ENCODE measurements at regions not wholly inside any gene's neighbourhood (a gene's known extent, or its start where the extent isn't known, plus 50 kb on each side); places are given as distances from the start of the nearest gene placed in this dataset.

DNA sequence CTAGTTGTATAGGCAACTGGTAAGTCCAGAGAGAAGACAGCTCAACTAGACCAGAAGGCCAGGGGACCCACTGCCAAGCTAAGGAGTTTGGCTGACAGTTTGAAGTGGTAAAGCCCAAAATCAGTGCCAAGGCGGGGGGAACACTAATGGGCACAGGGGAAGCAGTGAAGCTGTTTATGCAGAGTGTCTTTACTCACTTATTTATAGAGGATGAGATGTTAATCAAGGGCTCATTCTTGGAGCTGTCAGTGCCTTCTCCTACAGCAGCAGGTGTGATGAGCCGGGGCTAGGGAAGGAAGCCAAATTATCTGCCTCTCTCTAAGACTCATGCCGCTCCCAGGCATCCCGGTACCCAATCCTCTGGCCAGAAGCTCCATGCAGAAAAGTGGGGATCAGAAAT, 75.2 kb upstream of the GALNT10 start:
- no peak overlapping the region for H3K4me3 ChIP-seq (replicated peaks; ENCODE audit: low read depth, low read length)
- no peak for DNase-seq (ENCODE audit: low read depth)
- TF ChIP-seq, protein P1, sequence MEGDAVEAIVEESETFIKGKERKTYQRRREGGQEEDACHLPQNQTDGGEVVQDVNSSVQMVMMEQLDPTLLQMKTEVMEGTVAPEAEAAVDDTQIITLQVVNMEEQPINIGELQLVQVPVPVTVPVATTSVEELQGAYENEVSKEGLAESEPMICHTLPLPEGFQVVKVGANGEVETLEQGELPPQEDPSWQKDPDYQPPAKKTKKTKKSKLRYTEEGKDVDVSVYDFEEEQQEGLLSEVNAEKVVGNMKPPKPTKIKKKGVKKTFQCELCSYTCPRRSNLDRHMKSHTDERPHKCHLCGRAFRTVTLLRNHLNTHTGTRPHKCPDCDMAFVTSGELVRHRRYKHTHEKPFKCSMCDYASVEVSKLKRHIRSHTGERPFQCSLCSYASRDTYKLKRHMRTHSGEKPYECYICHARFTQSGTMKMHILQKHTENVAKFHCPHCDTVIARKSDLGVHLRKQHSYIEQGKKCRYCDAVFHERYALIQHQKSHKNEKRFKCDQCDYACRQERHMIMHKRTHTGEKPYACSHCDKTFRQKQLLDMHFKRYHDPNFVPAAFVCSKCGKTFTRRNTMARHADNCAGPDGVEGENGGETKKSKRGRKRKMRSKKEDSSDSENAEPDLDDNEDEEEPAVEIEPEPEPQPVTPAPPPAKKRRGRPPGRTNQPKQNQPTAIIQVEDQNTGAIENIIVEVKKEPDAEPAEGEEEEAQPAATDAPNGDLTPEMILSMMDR (IDR thresholded peaks at IDR 0.05; ENCODE audit: low read length, missing control alignments): no peak

DNA sequence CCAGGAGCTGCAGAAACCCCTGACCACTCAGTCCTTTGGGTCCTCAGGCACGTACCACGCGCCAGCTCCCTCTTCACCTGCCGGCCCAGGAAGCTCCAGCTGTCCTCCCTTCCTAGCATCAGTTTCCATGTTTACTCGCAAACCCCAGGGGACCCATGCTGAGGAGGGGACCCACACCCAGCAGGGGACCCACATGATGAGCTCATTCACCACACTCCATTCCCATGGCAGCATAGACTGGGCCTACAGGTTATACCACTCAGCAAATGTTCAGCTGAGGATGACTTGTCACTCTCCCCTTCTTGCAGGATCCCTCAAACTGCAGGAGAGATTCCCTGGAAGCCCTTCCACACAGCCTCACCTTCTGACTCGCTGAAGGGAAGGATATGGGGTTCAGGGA, 73.5 kb upstream of the GALNT10 start:
- H3K4me3 ChIP-seq (replicated peaks; ENCODE audit: low read depth, low read length): no peak overlapping the region
- DNase-seq (ENCODE audit: low read depth): no peak
- TF ChIP-seq, protein P1 (IDR thresholded peaks at IDR 0.05; ENCODE audit: low read length, missing control alignments): no peak

- no peak overlapping the region for H3K4me3 ChIP-seq (replicated peaks; ENCODE audit: low read depth, low read length)
- TF ChIP-seq, protein P1 (IDR thresholded peaks at IDR 0.05; ENCODE audit: low read length, missing control alignments): no peak
- no peak for DNase-seq (ENCODE audit: low read depth)
Measured at GRCh38 chr5:154117930-154118329, 72.6 kb upstream of the GALNT10 start.

- TF ChIP-seq, protein P1 (IDR thresholded peaks at IDR 0.05; ENCODE audit: low read length, missing control alignments): no peak
- no peak for DNase-seq (ENCODE audit: low read depth)
Measured at GRCh38 chr5:154118385-154118784, 72.1 kb upstream of the GALNT10 start.

GRCh38 chr5:154118893-154119336, 71.6 kb upstream of the GALNT10 start:
- DNase-seq (ENCODE audit: low read depth): no peak
- no peak overlapping the region for H3K4me3 ChIP-seq (replicated peaks; ENCODE audit: low read depth, low read length)
- TF ChIP-seq, protein P1 (IDR thresholded peaks at IDR 0.05; ENCODE audit: low read length, missing control alignments): no peak

More at GRCh38 chr5:154118385-154118784, 72.1 kb upstream of the GALNT10 start:
- no peak overlapping the region for H3K4me3 ChIP-seq (replicated peaks; ENCODE audit: low read depth, low read length)

DNA sequence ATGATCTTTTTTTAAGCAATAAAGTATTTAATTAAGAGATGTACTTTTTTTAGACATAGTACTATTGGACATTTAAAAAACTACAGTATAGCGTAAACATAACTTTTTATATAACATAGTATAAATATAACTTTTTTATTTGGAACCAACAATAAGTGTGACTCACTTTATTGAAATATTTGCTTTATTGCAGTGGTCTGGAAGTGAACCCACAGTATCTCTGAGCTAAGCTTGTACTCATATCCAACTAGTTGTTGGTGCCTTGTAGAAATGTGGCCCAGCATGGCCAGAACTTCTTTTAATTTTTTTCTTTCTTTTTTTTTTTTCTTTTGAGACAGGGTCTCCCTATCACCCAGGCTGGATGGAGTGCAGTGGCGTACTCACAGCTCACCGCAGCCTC, 61.5 kb upstream of the GALNT10 start:
- DNase-seq (ENCODE audit: low read depth): no peak
- TF ChIP-seq, protein P1 (IDR thresholded peaks at IDR 0.05; ENCODE audit: low read length, missing control alignments): no peak
- no peak overlapping the region for H3K4me3 ChIP-seq (replicated peaks; ENCODE audit: low read depth, low read length)

DNA sequence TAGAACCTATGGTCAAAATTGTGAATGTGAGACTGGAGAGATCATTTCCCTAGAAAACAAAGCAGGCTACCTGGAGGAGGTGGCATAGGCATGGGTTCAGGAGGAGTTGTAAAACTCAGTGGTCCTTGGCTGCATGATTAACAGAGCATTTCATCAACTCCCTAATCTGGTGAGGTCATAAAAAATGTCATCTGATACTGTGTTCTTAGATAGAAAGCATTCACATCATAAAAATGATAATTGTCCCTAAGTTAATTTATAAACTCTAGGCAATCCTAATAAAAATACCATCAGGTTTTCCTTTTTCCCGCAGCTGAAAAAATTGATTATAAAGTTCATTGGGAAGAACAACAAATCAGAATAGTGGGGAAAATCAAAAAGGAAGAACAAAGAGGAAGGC, 60.6 kb upstream of the GALNT10 start:
- no peak overlapping the region for H3K4me3 ChIP-seq (replicated peaks; ENCODE audit: low read depth, low read length)
- TF ChIP-seq, protein P1 (IDR thresholded peaks at IDR 0.05; ENCODE audit: low read length, missing control alignments): no peak
- DNase-seq (ENCODE audit: low read depth): no peak
